C4-2B (cell line): ENCODE measurements at regions not wholly inside any gene's neighbourhood (a gene's known extent, or its start where the extent isn't known, plus 50 kb on each side); places are given as distances from the start of the nearest gene placed in this dataset.

Experiments used
- H3K27ac ChIP-seq: fragments of 450-650 bp; 2 replicates; pipeline ENCODE4 v1.5.1; 2017
- ZFX ChIP-seq: fragments of 450-650 bp; IDR thresholded peaks from 2 replicates; pipeline ENCODE4 v1.6.1; 2017
- TF ChIP-seq, protein P1 (sequence below): fragments of 450-650 bp; conservative IDR thresholded peaks from 2 replicates; pipeline ENCODE4 v1.5.1; 2017; ENCODE audit warnings: mild to moderate bottlenecking

GRCh38 chr2:34892256-34892655, 1293.2 kb upstream of the FAM98A start:
- no peak for TF ChIP-seq ZFX
- TF ChIP-seq, protein P1, sequence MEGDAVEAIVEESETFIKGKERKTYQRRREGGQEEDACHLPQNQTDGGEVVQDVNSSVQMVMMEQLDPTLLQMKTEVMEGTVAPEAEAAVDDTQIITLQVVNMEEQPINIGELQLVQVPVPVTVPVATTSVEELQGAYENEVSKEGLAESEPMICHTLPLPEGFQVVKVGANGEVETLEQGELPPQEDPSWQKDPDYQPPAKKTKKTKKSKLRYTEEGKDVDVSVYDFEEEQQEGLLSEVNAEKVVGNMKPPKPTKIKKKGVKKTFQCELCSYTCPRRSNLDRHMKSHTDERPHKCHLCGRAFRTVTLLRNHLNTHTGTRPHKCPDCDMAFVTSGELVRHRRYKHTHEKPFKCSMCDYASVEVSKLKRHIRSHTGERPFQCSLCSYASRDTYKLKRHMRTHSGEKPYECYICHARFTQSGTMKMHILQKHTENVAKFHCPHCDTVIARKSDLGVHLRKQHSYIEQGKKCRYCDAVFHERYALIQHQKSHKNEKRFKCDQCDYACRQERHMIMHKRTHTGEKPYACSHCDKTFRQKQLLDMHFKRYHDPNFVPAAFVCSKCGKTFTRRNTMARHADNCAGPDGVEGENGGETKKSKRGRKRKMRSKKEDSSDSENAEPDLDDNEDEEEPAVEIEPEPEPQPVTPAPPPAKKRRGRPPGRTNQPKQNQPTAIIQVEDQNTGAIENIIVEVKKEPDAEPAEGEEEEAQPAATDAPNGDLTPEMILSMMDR = no peak
- H3K27ac ChIP-seq = no peak overlapping the region

GRCh38 chr2:34875091-34875745, 1276.1 kb upstream of the FAM98A start:
- TF ChIP-seq, protein P1 = no peak
- TF ChIP-seq ZFX = no peak
- no peak overlapping the region for H3K27ac ChIP-seq

DNA sequence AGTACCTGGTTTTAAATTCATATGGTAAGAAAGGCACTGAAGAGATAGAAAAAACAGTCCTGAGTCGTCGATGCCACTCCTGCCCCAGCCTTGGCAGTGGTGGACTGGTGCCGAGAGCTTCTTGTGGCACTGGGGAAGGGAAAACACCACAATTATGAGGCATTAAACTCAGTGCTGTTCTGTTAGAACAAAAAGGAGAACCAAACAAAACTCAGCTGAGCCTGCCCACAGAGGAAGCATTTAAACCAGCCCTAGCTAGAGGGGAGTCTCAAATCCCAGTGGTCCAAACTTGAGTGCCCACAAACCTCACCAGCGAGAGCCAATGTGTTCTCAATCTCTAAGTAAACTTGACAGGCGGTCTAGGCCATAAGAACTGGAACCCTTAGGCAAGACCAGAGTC, 1254.5 kb upstream of the FAM98A start:
- no peak overlapping the region for H3K27ac ChIP-seq
- no peak for TF ChIP-seq ZFX
- TF ChIP-seq, protein P1 = no peak

GRCh38 chr2:34851804-34852203, 1252.7 kb upstream of the FAM98A start:
- no peak for TF ChIP-seq ZFX
- TF ChIP-seq, protein P1 = no peak
- H3K27ac ChIP-seq = no peak overlapping the region

DNA sequence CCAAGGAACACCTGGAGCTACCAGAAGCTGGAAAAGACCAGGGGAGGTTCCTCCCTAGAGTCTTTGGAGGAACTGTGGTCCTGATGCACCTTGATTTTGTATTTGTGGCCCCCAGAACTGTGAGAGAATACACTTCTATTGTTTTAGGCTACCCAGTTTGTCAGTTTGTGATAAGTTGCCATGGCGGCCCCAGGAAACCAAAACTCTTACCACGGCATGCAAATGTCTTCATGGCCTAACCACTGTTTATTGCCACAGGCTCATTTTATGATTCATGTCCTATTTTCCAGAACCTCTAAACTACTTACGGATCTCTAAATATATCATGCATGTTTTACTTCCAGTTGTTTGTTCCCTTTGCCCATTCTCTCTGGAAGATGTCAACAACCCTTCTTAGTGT, 1250.7 kb upstream of the FAM98A start:
- TF ChIP-seq ZFX = no peak
- TF ChIP-seq, protein P1 = no peak
- H3K27ac ChIP-seq = no peak overlapping the region

- no peak for TF ChIP-seq ZFX
- TF ChIP-seq, protein P1 = no peak
- no peak overlapping the region for H3K27ac ChIP-seq
Measured at GRCh38 chr2:34848691-34849090, 1249.6 kb upstream of the FAM98A start.

DNA sequence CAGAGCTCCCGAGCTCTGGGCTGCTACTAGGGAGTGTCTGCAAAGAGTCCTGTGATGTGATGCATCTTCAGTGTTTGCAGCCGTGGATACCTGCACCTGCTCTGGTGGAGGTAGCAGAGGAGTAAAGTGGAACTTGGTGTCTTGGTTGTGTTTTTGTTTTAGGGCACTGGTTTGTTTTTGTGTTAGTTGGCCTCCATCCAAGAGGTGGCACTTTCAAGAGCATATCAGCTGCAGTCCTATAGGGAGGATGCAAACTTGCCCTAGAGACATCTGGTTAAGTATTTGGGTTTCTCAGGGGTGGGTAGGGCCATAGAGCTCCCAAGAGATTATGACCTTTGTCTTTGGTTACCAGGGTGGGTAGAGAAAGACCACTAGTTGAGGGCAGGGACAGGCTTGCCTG, 1249.0 kb upstream of the FAM98A start:
- no peak overlapping the region for H3K27ac ChIP-seq
- TF ChIP-seq, protein P1 = no peak
- TF ChIP-seq ZFX = no peak
